ENCODE measurements at regions not wholly inside any gene's neighbourhood (a gene's known extent, or its start where the extent isn't known, plus 50 kb on each side); places are given as distances from the start of the nearest gene placed in this dataset.
A peak's percentile ranks its signal among the peaks of the same experiment; 100 is the strongest.

DNA sequence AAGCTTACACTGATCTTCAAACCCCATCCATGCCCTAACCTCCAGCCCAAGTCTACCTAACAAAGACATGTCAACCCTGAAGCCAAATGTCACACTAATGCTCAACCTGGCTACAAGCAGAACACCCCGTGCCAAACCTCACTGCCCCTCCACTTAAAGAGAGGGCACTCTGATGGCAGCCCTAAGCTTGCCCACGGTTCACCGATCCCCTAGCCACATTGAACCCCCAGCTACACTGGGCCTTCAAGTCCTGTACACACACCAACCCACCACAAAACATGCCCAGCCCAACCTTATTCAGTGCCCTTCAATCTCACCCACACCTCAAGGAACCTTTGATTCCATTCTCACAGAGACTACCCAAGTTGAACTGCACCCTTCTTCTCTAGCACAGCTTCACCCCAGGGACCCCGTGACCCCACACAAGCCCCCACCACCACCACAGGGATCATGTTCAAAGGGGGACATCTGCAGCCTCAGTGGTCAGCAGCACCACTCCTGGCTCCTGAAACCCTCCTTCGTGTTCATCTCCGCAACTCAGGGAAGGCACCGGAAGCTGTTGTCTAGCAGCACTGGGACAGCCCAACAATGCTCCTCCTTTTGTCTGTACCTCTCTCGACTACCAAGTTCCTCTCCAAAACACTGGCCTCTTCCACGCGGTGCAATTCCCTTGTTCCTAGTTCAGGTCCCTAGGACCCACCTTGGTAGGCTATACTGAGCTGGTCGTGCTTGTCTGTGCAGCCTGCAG is 218.8 kb downstream of the CYP26B1 start:
- H3K4me2 ChIP-seq, result no peak overlapping the region
- no peaks in the 10 kb centered on the region for H3K9me3 Mint-ChIP-seq

DNA sequence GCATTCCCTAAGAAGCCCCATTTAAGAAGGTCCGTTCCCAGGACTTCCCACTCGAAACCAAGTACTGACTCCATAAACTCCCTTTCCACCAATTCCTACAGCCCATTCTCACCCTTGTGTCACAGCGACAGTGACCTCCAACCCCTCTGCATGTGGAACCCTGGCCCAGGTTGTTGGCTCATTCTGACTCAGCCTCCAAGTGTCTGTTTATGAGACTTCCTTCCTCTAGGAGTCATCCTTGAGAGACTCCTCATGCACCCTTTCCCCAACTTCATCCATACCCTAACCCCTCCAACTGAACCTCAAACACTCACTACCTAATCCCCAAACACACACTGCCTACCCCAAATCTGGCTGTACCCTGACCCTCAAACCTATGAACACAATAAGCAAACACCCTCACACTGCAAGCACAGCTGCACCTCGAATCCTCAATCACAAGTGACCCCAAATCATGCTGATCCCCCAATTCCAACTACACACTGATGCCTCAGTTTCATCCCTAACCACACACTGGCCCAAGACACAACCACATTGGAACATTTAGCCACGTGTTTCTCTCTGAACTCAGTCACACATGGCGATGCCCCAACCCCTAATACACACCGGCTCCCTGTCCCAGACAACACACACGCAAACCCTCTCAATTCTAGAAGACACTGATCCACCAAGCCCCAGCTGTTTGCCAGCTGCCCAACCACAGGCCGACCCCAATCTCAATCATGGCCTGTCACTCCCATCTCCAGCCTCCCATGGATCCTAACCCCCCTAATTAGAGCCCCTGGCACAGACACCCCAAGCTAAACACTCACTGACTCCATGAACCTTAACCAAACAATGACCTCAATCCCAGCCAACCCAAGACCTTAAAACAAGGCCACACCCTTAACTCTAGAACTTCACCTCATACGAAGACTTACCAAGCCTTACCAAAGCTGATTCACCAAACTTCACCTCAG is 219.6 kb downstream of the CYP26B1 start:
- DNase-seq (ENCODE audit: low spot score), result no peak
- Mint-ChIP-seq H3K36me3 (no peaks in the 10 kb centered on the region), H3K9me3 (no peaks in the 10 kb centered on the region), H3K27ac (no peak overlapping the region), H3K4me1 (peaks cover 7% of the 10 kb centered on the region), H3K27me3 (ENCODE audit: insufficient read depth, low read depth) (no peaks in the 10 kb centered on the region), H3K4me3 (no peak overlapping the region)
- Histone ChIP-seq H3K27me3 (no peaks in the 10 kb centered on the region), H3K27ac (no peak overlapping the region), H3K4me2 (no peak overlapping the region), H3K9ac (no peak overlapping the region), H3K36me3 (no peaks in the 10 kb centered on the region), H3K79me2 (ENCODE audit: low read depth) (no peaks in the 10 kb centered on the region), H3K4me3 (no peak overlapping the region), H3K4me1 (no peaks in the 10 kb centered on the region), H4K20me1 (ENCODE audit: low read depth) (no peaks in the 10 kb centered on the region), H3F3A (ENCODE audit: low read depth) (no peaks in the 10 kb centered on the region), H2AFZ (replicated peaks) (no peak overlapping the region), H3K9me3 (ENCODE audit: low read depth) (no peaks in the 10 kb centered on the region)
- TF ChIP-seq EZH2 (IDR thresholded peaks at IDR 0.05), result no peak
- TF ChIP-seq EZH2phosphoT487 (IDR thresholded peaks at IDR 0.05), result no peak

More for the DNA sequence above, 218.8 kb downstream of the CYP26B1 start:
- Mint-ChIP-seq H3K4me3 (no peak overlapping the region), H3K27ac (no peak overlapping the region), H3K27me3 (ENCODE audit: insufficient read depth, low read depth) (no peaks in the 10 kb centered on the region), H3K36me3 (no peaks in the 10 kb centered on the region), H3K4me1 (peaks cover 7% of the 10 kb centered on the region)
- Histone ChIP-seq H3K9me3 (ENCODE audit: low read depth) (no peaks in the 10 kb centered on the region), H3K9ac (no peak overlapping the region), H3K27me3 (no peaks in the 10 kb centered on the region), H3F3A (ENCODE audit: low read depth) (no peaks in the 10 kb centered on the region), H3K4me1 (no peaks in the 10 kb centered on the region), H3K4me3 (no peak overlapping the region), H2AFZ (replicated peaks) (no peak overlapping the region), H4K20me1 (ENCODE audit: low read depth) (no peaks in the 10 kb centered on the region), H3K27ac (no peak overlapping the region), H3K79me2 (ENCODE audit: low read depth) (no peaks in the 10 kb centered on the region), H3K36me3 (no peaks in the 10 kb centered on the region)
- TF ChIP-seq CTCF (IDR thresholded peaks at IDR 0.05) (no peak), EZH2phosphoT487 (IDR thresholded peaks at IDR 0.05) (no peak), EZH2 (IDR thresholded peaks at IDR 0.05) (no peak)
- no peak for DNase-seq (ENCODE audit: low spot score)

- Histone ChIP-seq H2AFZ (replicated peaks) (no peak overlapping the region), H3K9me3 (ENCODE audit: low read depth) (no peaks in the 10 kb centered on the region), H3K4me2 (no peak overlapping the region), H3K79me2 (ENCODE audit: low read depth) (no peaks in the 10 kb centered on the region), H3K27ac (no peak overlapping the region), H3K4me1 (no peaks in the 10 kb centered on the region), H3K4me3 (no peak overlapping the region), H3K36me3 (no peaks in the 10 kb centered on the region), H3K27me3 (no peaks in the 10 kb centered on the region), H4K20me1 (ENCODE audit: low read depth) (no peaks in the 10 kb centered on the region), H3K9ac (no peak overlapping the region), H3F3A (ENCODE audit: low read depth) (no peaks in the 10 kb centered on the region)
- no peak for DNase-seq (ENCODE audit: low spot score)
- Mint-ChIP-seq H3K27me3 (ENCODE audit: insufficient read depth, low read depth) (no peaks in the 10 kb centered on the region), H3K36me3 (no peaks in the 10 kb centered on the region), H3K4me3 (no peak overlapping the region), H3K4me1 (peaks cover 7% of the 10 kb centered on the region), H3K27ac (peak overlapping the region; percentile 87), H3K9me3 (no peaks in the 10 kb centered on the region)
- TF ChIP-seq EZH2 (IDR thresholded peaks at IDR 0.05), result no peak
- TF ChIP-seq EZH2phosphoT487 (IDR thresholded peaks at IDR 0.05), result no peak
- TF ChIP-seq CTCF (IDR thresholded peaks at IDR 0.05), result no peak
Measured at GRCh38 chr2:71926876-71927756, 220.5 kb downstream of the CYP26B1 start.

Data from neural progenitor cell (in vitro differentiated cells).